WTC11 (cell line): ENCODE measurements at regions not wholly inside any gene's neighbourhood (a gene's known extent, or its start where the extent isn't known, plus 50 kb on each side); places are given as distances from the start of the nearest gene placed in this dataset.

Experiments used
- ATAC-seq: fragments of 200-7000 bp; cut with Tn5 transposase; 2 replicates; pipeline ENCODE4 v1.10.0; 2021; ENCODE audit warnings: mild to moderate bottlenecking, moderate library complexity
- CTCF ChIA-PET: fragments of 300-600 bp; sonication (Branson Sonifier 250); formaldehyde crosslinking; loops from one replicate; lab custom pipeline; 2021; ENCODE audit warnings: antibody characterized with exemption; lab: Charles Lee
- POLR2A ChIA-PET: fragments of 350-600 bp; sonication (Branson Sonifier 250); formaldehyde crosslinking; loops from one replicate; lab custom pipeline; 2021; ENCODE audit warnings: antibody characterized with exemption; lab: Charles Lee
- DNase-seq: peaks from one replicate; pipeline ENCODE4 v3.0.0; 2021; ENCODE audit warnings: low spot score
- H3K27ac Mint-ChIP-seq: 2 replicates; pipeline ENCODE4 v1.8.0; 2021; ENCODE audit warnings: mixed read lengths
- H3K27me3 Mint-ChIP-seq: 2 replicates; pipeline ENCODE4 v1.8.0; 2021; ENCODE audit warnings: low read depth, mild to moderate bottlenecking, moderate library complexity, mixed read lengths
- H3K36me3 Mint-ChIP-seq: 2 replicates; pipeline ENCODE4 v1.8.0; 2021; ENCODE audit warnings: mixed read lengths
- H3K4me1 Mint-ChIP-seq: 2 replicates; pipeline ENCODE4 v1.8.0; 2022; ENCODE audit warnings: mixed read lengths
- H3K4me3 Mint-ChIP-seq: 2 replicates; pipeline ENCODE4 v1.8.0; 2021; ENCODE audit warnings: mild to moderate bottlenecking, moderate library complexity, mixed read lengths
- H3K9me3 Mint-ChIP-seq: 2 replicates; pipeline ENCODE4 v1.8.0; 2021; ENCODE audit warnings: mixed read lengths
- JUN ChIP-seq: sonication (generic); formaldehyde crosslinking; IDR thresholded peaks from 2 replicates; pipeline ENCODE4 v1.8.0; 2023; ENCODE audit warnings: mild to moderate bottlenecking, missing genetic modification reagents
- MXD4 ChIP-seq: fragments of 250-450 bp; sonication (Bioruptor Pico); IDR thresholded peaks from 2 replicates; pipeline ENCODE4 v1.8.0; 2021; ENCODE audit warnings: mild to moderate bottlenecking, moderate library complexity, borderline replicate concordance
- MYBL2 ChIP-seq: sonication (generic); formaldehyde crosslinking; IDR thresholded peaks from 2 replicates; pipeline ENCODE4 v1.8.1; 2023; ENCODE audit warnings: mild to moderate bottlenecking, moderate library complexity, missing genetic modification reagents
- NFATC4 ChIP-seq: fragments of 250-450 bp; sonication (Bioruptor Pico); IDR thresholded peaks from 2 replicates; pipeline ENCODE4 v1.9.0; 2021; ENCODE audit warnings: mild to moderate bottlenecking
- PRRX2 ChIP-seq: fragments of 250-450 bp; sonication (Bioruptor Pico); IDR thresholded peaks from 2 replicates; pipeline ENCODE4 v1.8.0; 2021; ENCODE audit warnings: mild to moderate bottlenecking
- TEAD1 ChIP-seq: sonication (generic); formaldehyde crosslinking; IDR thresholded peaks from 2 replicates; pipeline ENCODE4 v1.8.0; 2022; ENCODE audit warnings: mild to moderate bottlenecking, missing genetic modification reagents
- ZNF121 ChIP-seq: sonication (generic); formaldehyde crosslinking; IDR thresholded peaks from 2 replicates; pipeline ENCODE4 v1.8.0; 2023; ENCODE audit warnings: missing genetic modification reagents
- TF ChIP-seq, protein P1 (sequence below): sonication (generic); formaldehyde crosslinking; IDR thresholded peaks from 2 replicates; pipeline ENCODE4 v1.8.1; 2023; ENCODE audit warnings: mild to moderate bottlenecking, missing genetic modification reagents, borderline replicate concordance
- TF ChIP-seq, protein P2 (sequence below): sonication (generic); formaldehyde crosslinking; IDR thresholded peaks from 2 replicates; pipeline ENCODE4 v1.8.0; 2022; ENCODE audit warnings: mild to moderate bottlenecking, missing genetic modification reagents
- TF ChIP-seq, protein P3 (sequence below): sonication (generic); formaldehyde crosslinking; IDR thresholded peaks from 2 replicates; pipeline ENCODE4 v1.8.1; 2022; ENCODE audit warnings: mild to moderate bottlenecking, moderate library complexity, missing genetic modification reagents
- TF ChIP-seq, protein P4 (sequence below): fragments of 250-450 bp; sonication (Bioruptor Pico); IDR thresholded peaks from 2 replicates; pipeline ENCODE4 v1.9.0; 2021; ENCODE audit warnings: mild to moderate bottlenecking
- TF ChIP-seq, protein P5 (sequence below): sonication (generic); formaldehyde crosslinking; IDR thresholded peaks from 2 replicates; pipeline ENCODE4 v1.8.1; 2022; ENCODE audit warnings: missing genetic modification reagents, borderline replicate concordance
- TF ChIP-seq, protein P6 (sequence below): fragments of 250-450 bp; sonication (Bioruptor Pico); IDR thresholded peaks from 2 replicates; pipeline ENCODE4 v1.9.0; 2021; ENCODE audit warnings: mild to moderate bottlenecking, borderline replicate concordance
- TF ChIP-seq, protein P7 (sequence below): fragments of 200-600 bp; IDR thresholded peaks from 2 replicates; pipeline ENCODE4 v1.8.0; 2022; ENCODE audit warnings: antibody characterized with exemption
- TF ChIP-seq, protein P8 (sequence below): sonication (generic); formaldehyde crosslinking; IDR thresholded peaks from 2 replicates; pipeline ENCODE4 v1.8.1; 2023; ENCODE audit warnings: mild to moderate bottlenecking, missing genetic modification reagents
- TF ChIP-seq, protein P9 (sequence below): sonication (generic); formaldehyde crosslinking; IDR thresholded peaks from 2 replicates; pipeline ENCODE4 v1.8.0; 2022; ENCODE audit warnings: mild to moderate bottlenecking, missing genetic modification reagents

DNA sequence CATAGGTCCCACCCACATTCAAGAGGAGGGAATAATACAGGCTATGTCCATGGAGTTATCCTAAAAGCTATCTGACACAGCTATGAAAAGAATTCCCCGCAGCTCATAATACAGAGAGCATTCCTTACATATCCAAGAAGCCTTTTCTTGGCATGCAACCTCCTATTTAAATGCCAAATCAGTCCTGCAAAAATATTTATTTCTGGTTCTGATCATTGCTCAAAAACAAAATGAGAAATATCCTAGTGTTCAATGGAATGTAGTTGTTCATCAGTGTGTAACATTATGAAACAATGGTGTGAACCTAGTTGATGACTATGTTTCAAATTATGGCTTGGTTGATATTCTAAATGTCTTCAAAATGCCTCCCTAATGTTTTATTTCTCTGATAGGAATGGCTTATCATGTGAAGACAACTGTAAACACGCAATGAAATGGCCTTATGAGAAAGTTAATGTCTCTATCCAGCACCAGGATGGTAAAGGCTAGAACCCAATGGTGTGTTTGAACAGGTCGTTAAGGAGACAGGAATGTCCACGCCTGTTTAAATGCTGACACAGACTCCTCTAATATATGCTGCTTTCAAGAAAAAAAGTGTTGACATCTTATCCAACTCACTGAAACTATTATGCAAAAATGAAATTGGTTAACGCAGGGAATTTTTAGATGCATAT, 126.7 kb upstream of the CDH6 start:
- CTCF ChIA-PET: no interaction called here
- ATAC-seq (no peak), DNase-seq (no peak)
- Mint-ChIP-seq H3K27ac (no peak overlapping the region), H3K4me1 (no peaks in the 10 kb centered on the region), H3K4me3 (no peak overlapping the region), H3K9me3 (no peaks in the 10 kb centered on the region), H3K36me3 (no peaks in the 10 kb centered on the region), H3K27me3 (no peaks in the 10 kb centered on the region)
- POLR2A ChIA-PET: no interaction called here
- no peak for TF ChIP-seq NFATC4 (CRISPR knock-in tag)
- TF ChIP-seq, protein P1, sequence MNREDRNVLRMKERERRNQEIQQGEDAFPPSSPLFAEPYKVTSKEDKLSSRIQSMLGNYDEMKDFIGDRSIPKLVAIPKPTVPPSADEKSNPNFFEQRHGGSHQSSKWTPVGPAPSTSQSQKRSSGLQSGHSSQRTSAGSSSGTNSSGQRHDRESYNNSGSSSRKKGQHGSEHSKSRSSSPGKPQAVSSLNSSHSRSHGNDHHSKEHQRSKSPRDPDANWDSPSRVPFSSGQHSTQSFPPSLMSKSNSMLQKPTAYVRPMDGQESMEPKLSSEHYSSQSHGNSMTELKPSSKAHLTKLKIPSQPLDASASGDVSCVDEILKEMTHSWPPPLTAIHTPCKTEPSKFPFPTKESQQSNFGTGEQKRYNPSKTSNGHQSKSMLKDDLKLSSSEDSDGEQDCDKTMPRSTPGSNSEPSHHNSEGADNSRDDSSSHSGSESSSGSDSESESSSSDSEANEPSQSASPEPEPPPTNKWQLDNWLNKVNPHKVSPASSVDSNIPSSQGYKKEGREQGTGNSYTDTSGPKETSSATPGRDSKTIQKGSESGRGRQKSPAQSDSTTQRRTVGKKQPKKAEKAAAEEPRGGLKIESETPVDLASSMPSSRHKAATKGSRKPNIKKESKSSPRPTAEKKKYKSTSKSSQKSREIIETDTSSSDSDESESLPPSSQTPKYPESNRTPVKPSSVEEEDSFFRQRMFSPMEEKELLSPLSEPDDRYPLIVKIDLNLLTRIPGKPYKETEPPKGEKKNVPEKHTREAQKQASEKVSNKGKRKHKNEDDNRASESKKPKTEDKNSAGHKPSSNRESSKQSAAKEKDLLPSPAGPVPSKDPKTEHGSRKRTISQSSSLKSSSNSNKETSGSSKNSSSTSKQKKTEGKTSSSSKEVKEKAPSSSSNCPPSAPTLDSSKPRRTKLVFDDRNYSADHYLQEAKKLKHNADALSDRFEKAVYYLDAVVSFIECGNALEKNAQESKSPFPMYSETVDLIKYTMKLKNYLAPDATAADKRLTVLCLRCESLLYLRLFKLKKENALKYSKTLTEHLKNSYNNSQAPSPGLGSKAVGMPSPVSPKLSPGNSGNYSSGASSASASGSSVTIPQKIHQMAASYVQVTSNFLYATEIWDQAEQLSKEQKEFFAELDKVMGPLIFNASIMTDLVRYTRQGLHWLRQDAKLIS (CRISPR knock-in tag): no peak
- TF ChIP-seq ZNF121: no peak
- TF ChIP-seq, protein P2, sequence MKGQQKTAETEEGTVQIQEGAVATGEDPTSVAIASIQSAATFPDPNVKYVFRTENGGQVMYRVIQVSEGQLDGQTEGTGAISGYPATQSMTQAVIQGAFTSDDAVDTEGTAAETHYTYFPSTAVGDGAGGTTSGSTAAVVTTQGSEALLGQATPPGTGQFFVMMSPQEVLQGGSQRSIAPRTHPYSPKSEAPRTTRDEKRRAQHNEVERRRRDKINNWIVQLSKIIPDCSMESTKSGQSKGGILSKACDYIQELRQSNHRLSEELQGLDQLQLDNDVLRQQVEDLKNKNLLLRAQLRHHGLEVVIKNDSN (CRISPR knock-in tag): no peak
- TF ChIP-seq MXD4 (CRISPR knock-in tag): no peak
- TF ChIP-seq, protein P3, sequence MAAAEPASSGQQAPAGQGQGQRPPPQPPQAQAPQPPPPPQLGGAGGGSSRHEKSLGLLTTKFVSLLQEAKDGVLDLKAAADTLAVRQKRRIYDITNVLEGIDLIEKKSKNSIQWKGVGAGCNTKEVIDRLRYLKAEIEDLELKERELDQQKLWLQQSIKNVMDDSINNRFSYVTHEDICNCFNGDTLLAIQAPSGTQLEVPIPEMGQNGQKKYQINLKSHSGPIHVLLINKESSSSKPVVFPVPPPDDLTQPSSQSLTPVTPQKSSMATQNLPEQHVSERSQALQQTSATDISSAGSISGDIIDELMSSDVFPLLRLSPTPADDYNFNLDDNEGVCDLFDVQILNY: no peak
- TF ChIP-seq MYBL2 (CRISPR knock-in tag): no peak
- TF ChIP-seq, protein P4, sequence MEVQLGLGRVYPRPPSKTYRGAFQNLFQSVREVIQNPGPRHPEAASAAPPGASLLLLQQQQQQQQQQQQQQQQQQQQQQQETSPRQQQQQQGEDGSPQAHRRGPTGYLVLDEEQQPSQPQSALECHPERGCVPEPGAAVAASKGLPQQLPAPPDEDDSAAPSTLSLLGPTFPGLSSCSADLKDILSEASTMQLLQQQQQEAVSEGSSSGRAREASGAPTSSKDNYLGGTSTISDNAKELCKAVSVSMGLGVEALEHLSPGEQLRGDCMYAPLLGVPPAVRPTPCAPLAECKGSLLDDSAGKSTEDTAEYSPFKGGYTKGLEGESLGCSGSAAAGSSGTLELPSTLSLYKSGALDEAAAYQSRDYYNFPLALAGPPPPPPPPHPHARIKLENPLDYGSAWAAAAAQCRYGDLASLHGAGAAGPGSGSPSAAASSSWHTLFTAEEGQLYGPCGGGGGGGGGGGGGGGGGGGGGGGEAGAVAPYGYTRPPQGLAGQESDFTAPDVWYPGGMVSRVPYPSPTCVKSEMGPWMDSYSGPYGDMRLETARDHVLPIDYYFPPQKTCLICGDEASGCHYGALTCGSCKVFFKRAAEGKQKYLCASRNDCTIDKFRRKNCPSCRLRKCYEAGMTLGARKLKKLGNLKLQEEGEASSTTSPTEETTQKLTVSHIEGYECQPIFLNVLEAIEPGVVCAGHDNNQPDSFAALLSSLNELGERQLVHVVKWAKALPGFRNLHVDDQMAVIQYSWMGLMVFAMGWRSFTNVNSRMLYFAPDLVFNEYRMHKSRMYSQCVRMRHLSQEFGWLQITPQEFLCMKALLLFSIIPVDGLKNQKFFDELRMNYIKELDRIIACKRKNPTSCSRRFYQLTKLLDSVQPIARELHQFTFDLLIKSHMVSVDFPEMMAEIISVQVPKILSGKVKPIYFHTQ: no peak
- TF ChIP-seq, protein P5, sequence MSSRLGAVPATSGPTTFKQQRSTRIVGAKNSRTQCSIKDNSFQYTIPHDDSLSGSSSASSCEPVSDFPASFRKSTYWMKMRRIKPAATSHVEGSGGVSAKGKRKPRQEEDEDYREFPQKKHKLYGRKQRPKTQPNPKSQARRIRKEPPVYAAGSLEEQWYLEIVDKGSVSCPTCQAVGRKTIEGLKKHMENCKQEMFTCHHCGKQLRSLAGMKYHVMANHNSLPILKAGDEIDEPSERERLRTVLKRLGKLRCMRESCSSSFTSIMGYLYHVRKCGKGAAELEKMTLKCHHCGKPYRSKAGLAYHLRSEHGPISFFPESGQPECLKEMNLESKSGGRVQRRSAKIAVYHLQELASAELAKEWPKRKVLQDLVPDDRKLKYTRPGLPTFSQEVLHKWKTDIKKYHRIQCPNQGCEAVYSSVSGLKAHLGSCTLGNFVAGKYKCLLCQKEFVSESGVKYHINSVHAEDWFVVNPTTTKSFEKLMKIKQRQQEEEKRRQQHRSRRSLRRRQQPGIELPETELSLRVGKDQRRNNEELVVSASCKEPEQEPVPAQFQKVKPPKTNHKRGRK: no peak
- TF ChIP-seq TEAD1: no peak
- TF ChIP-seq, protein P6, sequence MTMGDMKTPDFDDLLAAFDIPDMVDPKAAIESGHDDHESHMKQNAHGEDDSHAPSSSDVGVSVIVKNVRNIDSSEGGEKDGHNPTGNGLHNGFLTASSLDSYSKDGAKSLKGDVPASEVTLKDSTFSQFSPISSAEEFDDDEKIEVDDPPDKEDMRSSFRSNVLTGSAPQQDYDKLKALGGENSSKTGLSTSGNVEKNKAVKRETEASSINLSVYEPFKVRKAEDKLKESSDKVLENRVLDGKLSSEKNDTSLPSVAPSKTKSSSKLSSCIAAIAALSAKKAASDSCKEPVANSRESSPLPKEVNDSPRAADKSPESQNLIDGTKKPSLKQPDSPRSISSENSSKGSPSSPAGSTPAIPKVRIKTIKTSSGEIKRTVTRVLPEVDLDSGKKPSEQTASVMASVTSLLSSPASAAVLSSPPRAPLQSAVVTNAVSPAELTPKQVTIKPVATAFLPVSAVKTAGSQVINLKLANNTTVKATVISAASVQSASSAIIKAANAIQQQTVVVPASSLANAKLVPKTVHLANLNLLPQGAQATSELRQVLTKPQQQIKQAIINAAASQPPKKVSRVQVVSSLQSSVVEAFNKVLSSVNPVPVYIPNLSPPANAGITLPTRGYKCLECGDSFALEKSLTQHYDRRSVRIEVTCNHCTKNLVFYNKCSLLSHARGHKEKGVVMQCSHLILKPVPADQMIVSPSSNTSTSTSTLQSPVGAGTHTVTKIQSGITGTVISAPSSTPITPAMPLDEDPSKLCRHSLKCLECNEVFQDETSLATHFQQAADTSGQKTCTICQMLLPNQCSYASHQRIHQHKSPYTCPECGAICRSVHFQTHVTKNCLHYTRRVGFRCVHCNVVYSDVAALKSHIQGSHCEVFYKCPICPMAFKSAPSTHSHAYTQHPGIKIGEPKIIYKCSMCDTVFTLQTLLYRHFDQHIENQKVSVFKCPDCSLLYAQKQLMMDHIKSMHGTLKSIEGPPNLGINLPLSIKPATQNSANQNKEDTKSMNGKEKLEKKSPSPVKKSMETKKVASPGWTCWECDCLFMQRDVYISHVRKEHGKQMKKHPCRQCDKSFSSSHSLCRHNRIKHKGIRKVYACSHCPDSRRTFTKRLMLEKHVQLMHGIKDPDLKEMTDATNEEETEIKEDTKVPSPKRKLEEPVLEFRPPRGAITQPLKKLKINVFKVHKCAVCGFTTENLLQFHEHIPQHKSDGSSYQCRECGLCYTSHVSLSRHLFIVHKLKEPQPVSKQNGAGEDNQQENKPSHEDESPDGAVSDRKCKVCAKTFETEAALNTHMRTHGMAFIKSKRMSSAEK: no peak
- TF ChIP-seq, protein P7, sequence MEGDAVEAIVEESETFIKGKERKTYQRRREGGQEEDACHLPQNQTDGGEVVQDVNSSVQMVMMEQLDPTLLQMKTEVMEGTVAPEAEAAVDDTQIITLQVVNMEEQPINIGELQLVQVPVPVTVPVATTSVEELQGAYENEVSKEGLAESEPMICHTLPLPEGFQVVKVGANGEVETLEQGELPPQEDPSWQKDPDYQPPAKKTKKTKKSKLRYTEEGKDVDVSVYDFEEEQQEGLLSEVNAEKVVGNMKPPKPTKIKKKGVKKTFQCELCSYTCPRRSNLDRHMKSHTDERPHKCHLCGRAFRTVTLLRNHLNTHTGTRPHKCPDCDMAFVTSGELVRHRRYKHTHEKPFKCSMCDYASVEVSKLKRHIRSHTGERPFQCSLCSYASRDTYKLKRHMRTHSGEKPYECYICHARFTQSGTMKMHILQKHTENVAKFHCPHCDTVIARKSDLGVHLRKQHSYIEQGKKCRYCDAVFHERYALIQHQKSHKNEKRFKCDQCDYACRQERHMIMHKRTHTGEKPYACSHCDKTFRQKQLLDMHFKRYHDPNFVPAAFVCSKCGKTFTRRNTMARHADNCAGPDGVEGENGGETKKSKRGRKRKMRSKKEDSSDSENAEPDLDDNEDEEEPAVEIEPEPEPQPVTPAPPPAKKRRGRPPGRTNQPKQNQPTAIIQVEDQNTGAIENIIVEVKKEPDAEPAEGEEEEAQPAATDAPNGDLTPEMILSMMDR: no peak
- TF ChIP-seq JUN (CRISPR knock-in tag): no peak
- TF ChIP-seq PRRX2 (CRISPR knock-in tag): no peak
- TF ChIP-seq, protein P8, sequence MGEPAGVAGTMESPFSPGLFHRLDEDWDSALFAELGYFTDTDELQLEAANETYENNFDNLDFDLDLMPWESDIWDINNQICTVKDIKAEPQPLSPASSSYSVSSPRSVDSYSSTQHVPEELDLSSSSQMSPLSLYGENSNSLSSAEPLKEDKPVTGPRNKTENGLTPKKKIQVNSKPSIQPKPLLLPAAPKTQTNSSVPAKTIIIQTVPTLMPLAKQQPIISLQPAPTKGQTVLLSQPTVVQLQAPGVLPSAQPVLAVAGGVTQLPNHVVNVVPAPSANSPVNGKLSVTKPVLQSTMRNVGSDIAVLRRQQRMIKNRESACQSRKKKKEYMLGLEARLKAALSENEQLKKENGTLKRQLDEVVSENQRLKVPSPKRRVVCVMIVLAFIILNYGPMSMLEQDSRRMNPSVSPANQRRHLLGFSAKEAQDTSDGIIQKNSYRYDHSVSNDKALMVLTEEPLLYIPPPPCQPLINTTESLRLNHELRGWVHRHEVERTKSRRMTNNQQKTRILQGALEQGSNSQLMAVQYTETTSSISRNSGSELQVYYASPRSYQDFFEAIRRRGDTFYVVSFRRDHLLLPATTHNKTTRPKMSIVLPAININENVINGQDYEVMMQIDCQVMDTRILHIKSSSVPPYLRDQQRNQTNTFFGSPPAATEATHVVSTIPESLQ (CRISPR knock-in tag): no peak
- TF ChIP-seq, protein P9, sequence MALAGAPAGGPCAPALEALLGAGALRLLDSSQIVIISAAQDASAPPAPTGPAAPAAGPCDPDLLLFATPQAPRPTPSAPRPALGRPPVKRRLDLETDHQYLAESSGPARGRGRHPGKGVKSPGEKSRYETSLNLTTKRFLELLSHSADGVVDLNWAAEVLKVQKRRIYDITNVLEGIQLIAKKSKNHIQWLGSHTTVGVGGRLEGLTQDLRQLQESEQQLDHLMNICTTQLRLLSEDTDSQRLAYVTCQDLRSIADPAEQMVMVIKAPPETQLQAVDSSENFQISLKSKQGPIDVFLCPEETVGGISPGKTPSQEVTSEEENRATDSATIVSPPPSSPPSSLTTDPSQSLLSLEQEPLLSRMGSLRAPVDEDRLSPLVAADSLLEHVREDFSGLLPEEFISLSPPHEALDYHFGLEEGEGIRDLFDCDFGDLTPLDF (CRISPR knock-in tag): no peak
